NCI-H1694 treated with DMSO at 0.1 percent for 48 hours (cell line): ENCODE measurements at regions not wholly inside any gene's neighbourhood (a gene's known extent, or its start where the extent isn't known, plus 50 kb on each side); places are given as distances from the start of the nearest gene placed in this dataset.
"Not testable (repeated sequence)": the region's sequence is repeated elsewhere in the genome, so short reads cannot be mapped to it uniquely, and the experiment has no call there.

Experiments
- DNase-seq: peaks from one replicate; lab custom pipeline; 2025; lab: John Stamatoyannopoulos, UW

- no peak for DNase-seq
These were observed 100.4 kb upstream of the SATB2 start for GRCh38 chr2:199558156-199558555.

- DNase-seq: no peak
These were observed 99.0 kb upstream of the SATB2 start for GRCh38 chr2:199556527-199557285.

GRCh38 chr2:199554026-199554425, 96.3 kb upstream of the SATB2 start:
- DNase-seq: no peak

GRCh38 chr2:199552141-199552540, 94.4 kb upstream of the SATB2 start:
- no peak for DNase-seq

GRCh38 chr2:199543606-199544172, 86.0 kb upstream of the SATB2 start:
- no peak for DNase-seq

- no peak for DNase-seq
These were observed 77.9 kb upstream of the SATB2 start for GRCh38 chr2:199535445-199536177.

- not testable (repeated sequence) for DNase-seq
These were observed 76.1 kb upstream of the SATB2 start for GRCh38 chr2:199533873-199534272.

- no peak for DNase-seq
These were observed 69.3 kb upstream of the SATB2 start for GRCh38 chr2:199527071-199527470.

GRCh38 chr2:199524689-199525574, 67.2 kb upstream of the SATB2 start:
- DNase-seq: no peak

GRCh38 chr2:199509403-199509802, 51.7 kb upstream of the SATB2 start:
- no peak for DNase-seq
